ENCODE measurements at regions not wholly inside any gene's neighbourhood (a gene's known extent, or its start where the extent isn't known, plus 50 kb on each side); places are given as distances from the start of the nearest gene placed in this dataset.

DNA sequence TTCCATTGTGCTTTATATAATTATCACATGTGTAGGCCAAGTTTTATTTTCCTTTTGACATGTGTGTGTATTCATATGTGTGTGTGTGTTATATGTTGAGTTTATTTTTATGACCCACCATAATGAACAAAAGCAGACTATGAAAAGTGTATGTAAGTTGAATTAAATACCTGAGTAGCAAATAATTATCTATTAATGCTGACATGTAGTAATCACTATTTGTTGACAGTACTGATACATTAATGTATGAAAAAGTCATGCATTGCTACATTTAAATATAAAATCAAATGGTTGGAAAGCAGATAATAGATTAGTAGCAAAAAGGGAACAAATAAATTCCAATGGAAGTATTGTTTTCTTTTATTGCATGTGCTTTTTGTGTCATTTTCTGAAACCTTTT, 1948.5 kb upstream of the PCDH20 start:
- Histone ChIP-seq H3K27me3 (no peaks in the 10 kb centered on the region), H3K27ac (no peak overlapping the region), H3K4me1 (no peaks in the 10 kb centered on the region), H3K4me3 (no peak overlapping the region), H3K9me3 (no peaks in the 10 kb centered on the region), H3K36me3 (no peaks in the 10 kb centered on the region)
- no peak for ATAC-seq
- TF ChIP-seq, protein P1, sequence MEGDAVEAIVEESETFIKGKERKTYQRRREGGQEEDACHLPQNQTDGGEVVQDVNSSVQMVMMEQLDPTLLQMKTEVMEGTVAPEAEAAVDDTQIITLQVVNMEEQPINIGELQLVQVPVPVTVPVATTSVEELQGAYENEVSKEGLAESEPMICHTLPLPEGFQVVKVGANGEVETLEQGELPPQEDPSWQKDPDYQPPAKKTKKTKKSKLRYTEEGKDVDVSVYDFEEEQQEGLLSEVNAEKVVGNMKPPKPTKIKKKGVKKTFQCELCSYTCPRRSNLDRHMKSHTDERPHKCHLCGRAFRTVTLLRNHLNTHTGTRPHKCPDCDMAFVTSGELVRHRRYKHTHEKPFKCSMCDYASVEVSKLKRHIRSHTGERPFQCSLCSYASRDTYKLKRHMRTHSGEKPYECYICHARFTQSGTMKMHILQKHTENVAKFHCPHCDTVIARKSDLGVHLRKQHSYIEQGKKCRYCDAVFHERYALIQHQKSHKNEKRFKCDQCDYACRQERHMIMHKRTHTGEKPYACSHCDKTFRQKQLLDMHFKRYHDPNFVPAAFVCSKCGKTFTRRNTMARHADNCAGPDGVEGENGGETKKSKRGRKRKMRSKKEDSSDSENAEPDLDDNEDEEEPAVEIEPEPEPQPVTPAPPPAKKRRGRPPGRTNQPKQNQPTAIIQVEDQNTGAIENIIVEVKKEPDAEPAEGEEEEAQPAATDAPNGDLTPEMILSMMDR (IDR thresholded peaks at IDR 0.05) = no peak
- TF ChIP-seq EP300 (IDR thresholded peaks at IDR 0.05) (no peak), POLR2AphosphoS5 (IDR thresholded peaks at IDR 0.05) (no peak), POLR2A (IDR thresholded peaks at IDR 0.05) (no peak)

DNA sequence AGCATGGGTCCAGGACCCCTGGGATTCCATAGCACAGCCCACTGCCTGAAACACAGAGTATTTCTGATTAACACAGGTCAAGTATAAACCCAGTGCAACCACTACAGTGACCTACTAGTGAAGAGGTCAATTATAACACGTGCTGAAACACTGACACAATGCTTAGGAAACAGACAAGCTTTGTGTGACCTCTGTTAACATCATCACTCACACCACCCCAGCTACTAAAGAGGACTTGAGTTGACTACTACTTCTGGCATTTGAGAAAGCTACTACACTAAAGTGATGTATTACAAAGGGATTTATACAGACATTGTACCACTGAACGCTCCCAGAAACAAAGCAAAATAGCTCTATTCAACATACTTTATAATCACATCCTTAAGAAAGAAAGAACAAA, 1935.9 kb upstream of the PCDH20 start:
- TF ChIP-seq POLR2A (IDR thresholded peaks at IDR 0.05) (no peak), EP300 (IDR thresholded peaks at IDR 0.05) (no peak), POLR2AphosphoS5 (IDR thresholded peaks at IDR 0.05) (no peak)
- TF ChIP-seq, protein P1 (IDR thresholded peaks at IDR 0.05) = no peak
- Histone ChIP-seq H3K36me3 (no peaks in the 10 kb centered on the region), H3K9me3 (no peaks in the 10 kb centered on the region), H3K4me1 (no peaks in the 10 kb centered on the region), H3K27ac (no peak overlapping the region), H3K27me3 (no peaks in the 10 kb centered on the region), H3K4me3 (no peak overlapping the region)
- WGBS, 2 donors (ENCODE audit: low coverage in 1 of 2) = 45 to 80% methylated on average over 2 of the region's 2 CpGs
- ATAC-seq = no peak

DNA sequence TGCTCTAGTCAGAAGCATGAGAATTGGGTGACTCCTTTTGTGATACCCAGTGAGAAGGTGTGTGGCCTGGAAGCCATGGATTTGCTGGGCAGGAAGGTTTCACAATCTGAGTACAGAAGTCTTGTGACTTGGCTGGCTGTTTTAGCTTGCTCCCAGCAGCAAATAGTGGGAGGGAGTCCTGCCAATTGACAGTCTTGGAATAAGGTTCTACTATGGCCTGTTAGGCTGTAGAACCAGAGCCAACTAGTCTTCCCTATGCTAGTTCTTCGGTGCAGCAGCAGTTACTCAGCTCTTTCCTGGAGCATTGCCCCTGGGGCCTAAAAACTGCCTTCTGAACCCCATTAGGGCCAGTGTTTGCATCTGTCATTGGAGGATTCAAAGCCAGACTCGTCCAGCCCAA, 1935.4 kb upstream of the PCDH20 start:
- H3K4me1 ChIP-seq = no peaks in the 10 kb centered on the region
- no peaks in the 10 kb centered on the region for H3K9me3 ChIP-seq
- no peak for ATAC-seq
- TF ChIP-seq POLR2A (IDR thresholded peaks at IDR 0.05) = no peak
- no peak for TF ChIP-seq POLR2AphosphoS5 (IDR thresholded peaks at IDR 0.05)
- no CpG with 5 or more reads among the region's 2 CpGs for WGBS, 2 donors (ENCODE audit: low coverage in 1 of 2)
- no peaks in the 10 kb centered on the region for H3K27me3 ChIP-seq
- H3K27ac ChIP-seq = no peak overlapping the region
- H3K4me3 ChIP-seq = no peak overlapping the region
- no peaks in the 10 kb centered on the region for H3K36me3 ChIP-seq

DNA sequence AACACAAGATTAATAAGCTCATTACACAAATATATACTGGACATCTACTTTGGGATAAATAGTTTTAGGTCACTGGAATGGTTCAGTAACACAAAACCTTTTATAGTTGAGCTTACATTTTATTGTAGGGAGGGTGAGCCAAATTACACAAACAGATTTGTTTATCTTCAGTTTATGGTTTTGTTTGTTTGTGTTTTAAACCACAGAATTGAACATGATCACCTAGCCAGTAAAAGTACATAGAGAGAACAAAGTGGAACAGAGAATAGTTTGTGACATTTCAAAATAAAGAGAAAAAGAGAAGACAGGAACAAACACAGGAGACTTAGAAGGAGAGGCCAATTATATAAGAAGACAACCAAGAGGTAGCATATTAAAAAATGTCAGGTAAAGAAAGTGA, 1930.2 kb upstream of the PCDH20 start:
- H3K36me3 ChIP-seq = no peaks in the 10 kb centered on the region
- no peaks in the 10 kb centered on the region for H3K9me3 ChIP-seq
- no peak overlapping the region for H3K27ac ChIP-seq
- TF ChIP-seq POLR2A (IDR thresholded peaks at IDR 0.05) = no peak
- TF ChIP-seq, protein P1 (IDR thresholded peaks at IDR 0.05) = no peak
- no peak for TF ChIP-seq EP300 (IDR thresholded peaks at IDR 0.05)
- TF ChIP-seq POLR2AphosphoS5 (IDR thresholded peaks at IDR 0.05) = no peak
- ATAC-seq = no peak
- H3K4me3 ChIP-seq = no peak overlapping the region
- no peaks in the 10 kb centered on the region for H3K4me1 ChIP-seq
- H3K27me3 ChIP-seq = no peaks in the 10 kb centered on the region

DNA sequence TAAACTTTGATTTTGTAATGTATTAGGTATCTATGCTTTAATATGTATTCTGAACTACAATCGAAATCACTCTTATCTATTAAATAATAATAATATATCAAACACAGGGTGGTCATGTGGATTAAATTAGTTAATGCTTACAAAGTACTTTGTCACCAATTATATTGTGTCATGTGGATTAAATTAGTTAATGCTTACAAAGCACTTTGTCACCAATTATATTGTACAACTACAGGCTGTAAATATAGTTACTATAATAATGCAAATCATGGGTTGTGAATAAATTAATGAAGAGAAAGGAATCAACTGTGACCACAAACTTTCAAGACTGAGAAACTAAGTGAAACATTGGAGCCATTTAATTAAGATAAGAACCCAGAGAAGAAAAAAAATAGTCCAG, 1929.1 kb upstream of the PCDH20 start:
- ATAC-seq = no peak
- no peaks in the 10 kb centered on the region for H3K4me1 ChIP-seq
- no peak overlapping the region for H3K4me3 ChIP-seq
- H3K27ac ChIP-seq = no peak overlapping the region
- no peaks in the 10 kb centered on the region for H3K9me3 ChIP-seq
- 75 to 100% methylated on average over 1 of the region's 1 CpG for WGBS, 2 donors (ENCODE audit: low coverage in 1 of 2)
- TF ChIP-seq EP300 (IDR thresholded peaks at IDR 0.05) (no peak), POLR2A (IDR thresholded peaks at IDR 0.05) (no peak), POLR2AphosphoS5 (IDR thresholded peaks at IDR 0.05) (no peak)
- TF ChIP-seq, protein P1 (IDR thresholded peaks at IDR 0.05) = no peak
- no peaks in the 10 kb centered on the region for H3K27me3 ChIP-seq
- H3K36me3 ChIP-seq = no peaks in the 10 kb centered on the region

DNA sequence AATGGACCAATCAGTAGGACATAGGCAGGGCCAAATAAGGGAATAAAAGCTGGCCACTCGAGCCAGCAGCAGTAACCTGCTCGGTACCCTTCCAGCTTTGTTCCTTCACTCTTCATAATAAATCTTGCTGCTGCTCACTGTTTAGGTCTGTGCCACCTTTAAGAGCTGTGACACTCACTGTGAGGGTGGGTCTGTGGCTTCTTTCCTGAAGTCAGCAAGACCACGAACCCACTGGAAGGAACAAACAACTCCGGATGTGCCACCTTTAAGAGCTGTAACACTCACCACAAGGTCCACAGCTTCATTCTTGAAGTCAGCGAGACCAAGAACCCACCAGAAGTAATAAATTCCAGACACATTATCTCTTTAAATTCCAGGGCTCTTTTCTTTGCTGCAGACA, 1922.3 kb upstream of the PCDH20 start:
- 87 to 100% methylated on average over 3 of the region's 5 CpGs for WGBS, 2 donors (ENCODE audit: low coverage in 1 of 2)
- no peak overlapping the region for H3K4me3 ChIP-seq

More for the DNA sequence above, 1922.3 kb upstream of the PCDH20 start:
- Histone ChIP-seq H3K4me1 (no peaks in the 10 kb centered on the region), H3K27ac (no peak overlapping the region), H3K27me3 (no peaks in the 10 kb centered on the region), H3K9me3 (no peaks in the 10 kb centered on the region), H3K36me3 (no peaks in the 10 kb centered on the region)
- no peak for ATAC-seq
- TF ChIP-seq, protein P1 (IDR thresholded peaks at IDR 0.05) = no peak
- TF ChIP-seq POLR2A (IDR thresholded peaks at IDR 0.05) (no peak), EP300 (IDR thresholded peaks at IDR 0.05) (no peak), POLR2AphosphoS5 (IDR thresholded peaks at IDR 0.05) (no peak)

Data from gastroesophageal sphincter (tissue), 4 donors.